Smooth muscle cell (in vitro differentiated cells): ENCODE measurements at regions not wholly inside any gene's neighbourhood (a gene's known extent, or its start where the extent isn't known, plus 50 kb on each side); places are given as distances from the start of the nearest gene placed in this dataset.

Source experiments
- DNase-seq: peaks from one replicate; lab custom pipeline; 2025; ENCODE audit not compliant: unreplicated experiment; lab: John Stamatoyannopoulos, UW
- H2AFZ ChIP-seq: fragments of 200-600 bp; sonication (generic); 2 replicates; pipeline ENCODE4 v1.6.0; 2016; ENCODE audit warnings: antibody characterized with exemption, low read depth, mild to moderate bottlenecking
- H3F3A ChIP-seq: fragments of 200-600 bp; sonication (generic); 2 replicates; pipeline ENCODE4 v1.6.0; 2017; ENCODE audit warnings: antibody characterized with exemption, low read depth
- H3K27ac ChIP-seq: fragments of 200-600 bp; sonication (generic); 2 replicates; pipeline ENCODE4 v1.5.1; 2016; ENCODE audit warnings: low read depth, mild to moderate bottlenecking
- H3K27me3 ChIP-seq: fragments of 200-600 bp; sonication (generic); 2 replicates; pipeline ENCODE4 v1.6.1; 2016; ENCODE audit warnings: low read depth, mild to moderate bottlenecking
- H3K36me3 ChIP-seq: fragments of 200-600 bp; sonication (generic); 2 replicates; pipeline ENCODE4 v1.5.1; 2016; ENCODE audit warnings: low read depth
- H3K4me1 ChIP-seq: fragments of 200-600 bp; sonication (generic); 2 replicates; pipeline ENCODE4 v1.5.1; 2016; ENCODE audit warnings: low read depth
- H3K4me2 ChIP-seq: fragments of 200-600 bp; sonication (generic); 2 replicates; pipeline ENCODE4 v1.6.0; 2016; ENCODE audit warnings: mild to moderate bottlenecking
- H3K4me3 ChIP-seq: fragments of 200-600 bp; sonication (generic); 2 replicates; pipeline ENCODE4 v1.5.1; 2016; ENCODE audit warnings: mild to moderate bottlenecking
- H3K79me2 ChIP-seq: fragments of 200-600 bp; sonication (generic); 2 replicates; pipeline ENCODE4 v1.6.0; 2016; ENCODE audit warnings: low read depth, mild to moderate bottlenecking
- H3K9ac ChIP-seq: fragments of 200-600 bp; sonication (generic); 2 replicates; pipeline ENCODE4 v1.6.0; 2016; ENCODE audit warnings: low read depth
- H3K9me3 ChIP-seq: fragments of 200-600 bp; sonication (generic); replicated peaks from 2 replicates; pipeline ENCODE4 v1.5.1; 2016; ENCODE audit warnings: low read depth
- H4K20me1 ChIP-seq: fragments of 200-600 bp; sonication (generic); 2 replicates; pipeline ENCODE4 v1.6.0; 2016; ENCODE audit warnings: low read depth
- CTCF ChIP-seq: fragments of 200-600 bp; sonication (generic); IDR thresholded peaks from 2 replicates; pipeline ENCODE4 v1.5.1; 2017; ENCODE audit warnings: borderline replicate concordance, mild to moderate bottlenecking, antibody characterized with exemption; ENCODE audit not compliant: insufficient read depth, poor library complexity, severe bottlenecking
- WGBS: methylation state at CpG from one replicate; pipeline ENCODE4 v1.1.7; 2016; ENCODE audit warnings: low lambda C conversion rate; 5-methylcytosine and 5-hydroxymethylcytosine counted together

GRCh38 chr6:156437121-156437879, 339.9 kb upstream of the ARID1B start:
- TF ChIP-seq CTCF, result no peak
- H3K4me3 ChIP-seq, result no peak overlapping the region

GRCh38 chr6:156434795-156435190, 342.4 kb upstream of the ARID1B start:
- Histone ChIP-seq H2AFZ (no peak overlapping the region), H3K27me3 (no peaks in the 10 kb centered on the region), H3K4me2 (no peak overlapping the region), H3K9me3 (no peaks in the 10 kb centered on the region), H3F3A (no peaks in the 10 kb centered on the region), H3K36me3 (no peaks in the 10 kb centered on the region), H3K4me3 (no peak overlapping the region), H3K4me1 (no peaks in the 10 kb centered on the region), H3K79me2 (no peaks in the 10 kb centered on the region), H3K27ac (no peak overlapping the region), H3K9ac (no peak overlapping the region), H4K20me1 (no peaks in the 10 kb centered on the region)
- TF ChIP-seq CTCF, result no peak
- DNase-seq, result no peak
- WGBS, result 77% methylated on average over 2 of the region's 2 CpGs

More at GRCh38 chr6:156437121-156437879, 339.9 kb upstream of the ARID1B start:
- Histone ChIP-seq H3K9ac (no peak overlapping the region), H2AFZ (no peak overlapping the region), H3F3A (no peaks in the 10 kb centered on the region), H3K27me3 (no peaks in the 10 kb centered on the region), H4K20me1 (no peaks in the 10 kb centered on the region), H3K9me3 (no peaks in the 10 kb centered on the region), H3K79me2 (no peaks in the 10 kb centered on the region), H3K27ac (no peak overlapping the region), H3K36me3 (no peaks in the 10 kb centered on the region), H3K4me2 (no peak overlapping the region), H3K4me1 (no peaks in the 10 kb centered on the region)
- whole genome bisulfite sequencing, result 89% methylated on average over 11 of the region's 11 CpGs
- no peak for DNase-seq

GRCh38 chr6:156434049-156434794, 343.0 kb upstream of the ARID1B start:
- H3K4me1 ChIP-seq, result no peaks in the 10 kb centered on the region
- no peak overlapping the region for H3K9ac ChIP-seq
- H3F3A ChIP-seq, result no peaks in the 10 kb centered on the region
- H3K79me2 ChIP-seq, result no peaks in the 10 kb centered on the region
- no peak overlapping the region for H3K4me3 ChIP-seq
- no peak overlapping the region for H2AFZ ChIP-seq
- H3K27ac ChIP-seq, result no peak overlapping the region
- no peak for TF ChIP-seq CTCF
- H4K20me1 ChIP-seq, result no peaks in the 10 kb centered on the region
- H3K27me3 ChIP-seq, result no peaks in the 10 kb centered on the region
- H3K9me3 ChIP-seq, result no peaks in the 10 kb centered on the region
- WGBS, result 96% methylated on average over 5 of the region's 5 CpGs
- no peaks in the 10 kb centered on the region for H3K36me3 ChIP-seq
- DNase-seq, result no peak
- no peak overlapping the region for H3K4me2 ChIP-seq
